ENCODE measurements at regions not wholly inside any gene's neighbourhood (a gene's known extent, or its start where the extent isn't known, plus 50 kb on each side); places are given as distances from the start of the nearest gene placed in this dataset.

DNA sequence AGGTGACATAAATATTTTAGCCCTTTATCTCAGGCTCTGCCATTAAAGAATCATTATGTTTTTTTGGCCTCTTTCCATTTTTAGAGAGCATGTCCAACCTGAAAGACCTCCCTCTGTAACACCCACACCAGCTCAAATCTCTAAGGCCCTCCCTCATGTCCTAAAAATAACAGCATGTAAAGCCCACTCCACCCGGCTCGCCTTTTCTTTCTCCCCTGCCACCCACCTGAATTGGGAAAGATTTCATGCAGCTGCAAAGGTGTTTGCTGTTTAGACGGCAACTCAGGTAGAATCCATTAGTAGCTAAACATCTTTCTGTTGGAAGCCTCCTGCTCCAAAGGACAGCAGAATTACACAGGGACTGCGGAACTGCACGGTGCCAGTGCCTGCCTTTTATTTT, 79.9 kb downstream of the DMRTA2 start:
- TF ChIP-seq POLR2A (IDR thresholded peaks at IDR 0.05) (no peak), CTCF (IDR thresholded peaks at IDR 0.05) (no peak)
- H3K27me3 ChIP-seq: no peaks in the 10 kb centered on the region
- no peaks in the 10 kb centered on the region for H3K9me3 ChIP-seq
- intact Hi-C loops (cut with DNase I; ENCODE audit: low total_unique reads): no loop called here
- no peak for DNase-seq
- no peaks in the 10 kb centered on the region for H3K36me3 ChIP-seq
- H3K27ac ChIP-seq: no peak overlapping the region
- no peak overlapping the region for H3K4me3 ChIP-seq
- no peaks in the 10 kb centered on the region for H3K4me1 ChIP-seq

DNA sequence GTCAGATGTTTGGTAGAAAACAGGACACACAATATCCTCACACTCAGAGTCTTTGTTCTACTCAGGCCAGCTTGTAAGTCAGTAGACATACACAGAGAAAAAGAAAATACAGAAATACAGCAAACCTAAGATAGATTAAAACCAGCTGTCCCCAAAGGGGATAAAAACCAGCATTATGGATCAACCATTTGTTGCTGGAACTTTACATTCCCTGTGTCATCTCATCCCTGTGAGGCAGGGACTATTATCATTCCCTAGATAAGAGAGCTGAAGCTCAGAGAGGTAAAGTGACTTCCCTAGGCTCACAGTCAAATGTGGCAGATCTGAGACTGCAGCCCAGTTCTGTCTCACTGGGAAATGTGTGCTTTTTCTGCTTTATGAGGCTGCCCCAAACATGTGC, 80.7 kb downstream of the DMRTA2 start:
- H3K27me3 ChIP-seq: no peaks in the 10 kb centered on the region
- H3K27ac ChIP-seq: no peak overlapping the region
- TF ChIP-seq POLR2A (IDR thresholded peaks at IDR 0.05) (no peak), CTCF (IDR thresholded peaks at IDR 0.05) (no peak)
- DNase-seq: no peak
- H3K36me3 ChIP-seq: no peaks in the 10 kb centered on the region
- intact Hi-C loops (cut with DNase I; ENCODE audit: low total_unique reads): no loop called here
- H3K4me1 ChIP-seq: no peaks in the 10 kb centered on the region
- no peak overlapping the region for H3K4me3 ChIP-seq
- no peaks in the 10 kb centered on the region for H3K9me3 ChIP-seq

GRCh38 chr1:50335036-50335435, 88.2 kb downstream of the DMRTA2 start:
- TF ChIP-seq POLR2A (IDR thresholded peaks at IDR 0.05) (no peak), CTCF (IDR thresholded peaks at IDR 0.05) (no peak)
- intact Hi-C loops (cut with DNase I; ENCODE audit: low total_unique reads): no loop called here
- H3K4me1 ChIP-seq: peaks cover 0 to 8% of the 10 kb centered on the region in 2 donors
- DNase-seq: no peak
- H3K36me3 ChIP-seq: no peaks in the 10 kb centered on the region
- H3K4me3 ChIP-seq: no peak overlapping the region
- H3K27me3 ChIP-seq: peaks cover 0 to 13% of the 10 kb centered on the region in 2 donors
- no peak overlapping the region for H3K27ac ChIP-seq
- H3K9me3 ChIP-seq: no peaks in the 10 kb centered on the region

GRCh38 chr1:50333595-50333974, 89.7 kb downstream of the DMRTA2 start:
- TF ChIP-seq CTCF (IDR thresholded peaks at IDR 0.05) (peak in 1 of 4 experiments; percentile 27), POLR2A (IDR thresholded peaks at IDR 0.05) (no peak)
- Histone ChIP-seq H3K4me1 (peaks cover 0 to 8% of the 10 kb centered on the region in 2 donors), H3K36me3 (no peaks in the 10 kb centered on the region), H3K4me3 (no peak overlapping the region), H3K9me3 (no peaks in the 10 kb centered on the region), H3K27ac (no peak overlapping the region), H3K27me3 (peaks cover 0 to 13% of the 10 kb centered on the region in 2 donors)
- peak in 1 of 2 donors; percentile 24 for DNase-seq
- intact Hi-C loops (cut with DNase I; ENCODE audit: low total_unique reads): no loop called here

- intact Hi-C loops (cut with DNase I; ENCODE audit: low total_unique reads): no loop called here
- H3K9me3 ChIP-seq: no peaks in the 10 kb centered on the region
- DNase-seq: peak in 1 of 2 donors; percentile 37
- H3K4me3 ChIP-seq: peak overlapping the region in 1 of 2 donors; percentile 27
- peaks cover 0 to 13% of the 10 kb centered on the region in 2 donors for H3K27me3 ChIP-seq
- H3K4me1 ChIP-seq: peaks cover 0 to 8% of the 10 kb centered on the region in 2 donors
- H3K27ac ChIP-seq: no peak overlapping the region
- TF ChIP-seq CTCF (IDR thresholded peaks at IDR 0.05) (peak; percentile 51 to 75 (median 62)), POLR2A (IDR thresholded peaks at IDR 0.05) (no peak)
- no peaks in the 10 kb centered on the region for H3K36me3 ChIP-seq
These were observed 90.2 kb downstream of the DMRTA2 start for GRCh38 chr1:50332941-50333594.
